ENCODE measurements at regions not wholly inside any gene's neighbourhood (a gene's known extent, or its start where the extent isn't known, plus 50 kb on each side); places are given as distances from the start of the nearest gene placed in this dataset.

GRCh38 chr15:56532721-56533460 is 68.0 kb upstream of the MNS1 start:
- no peak for FAIRE-seq
- no peak for DNase-seq (ENCODE audit: insufficient read length, low spot score)
- TF ChIP-seq POLR2AphosphoS5 (IDR thresholded peaks at IDR 0.05; ENCODE audit: low read depth, low read length) (no peak), POLR2A (IDR thresholded peaks at IDR 0.05; ENCODE audit: low read depth, low read length) (no peak), SPI1 (IDR thresholded peaks at IDR 0.05; ENCODE audit: low read depth, low read length) (no peak), PAX5 (IDR thresholded peaks at IDR 0.05; ENCODE audit: insufficient read depth, low read length, severe bottlenecking) (no peak), POU2F2 (IDR thresholded peaks at IDR 0.05; ENCODE audit: low read depth, low read length) (no peak), TAF1 (IDR thresholded peaks at IDR 0.05; ENCODE audit: low read depth, low read length) (no peak)

- no peak for DNase-seq (ENCODE audit: insufficient read length, low spot score)
- TF ChIP-seq PAX5 (IDR thresholded peaks at IDR 0.05; ENCODE audit: insufficient read depth, low read length, severe bottlenecking): no peak
- TF ChIP-seq SPI1 (IDR thresholded peaks at IDR 0.05; ENCODE audit: low read depth, low read length): no peak
- TF ChIP-seq TAF1 (IDR thresholded peaks at IDR 0.05; ENCODE audit: low read depth, low read length): no peak
- no peak for TF ChIP-seq POLR2AphosphoS5 (IDR thresholded peaks at IDR 0.05; ENCODE audit: low read depth, low read length)
- TF ChIP-seq POU2F2 (IDR thresholded peaks at IDR 0.05; ENCODE audit: low read depth, low read length): no peak
- TF ChIP-seq POLR2A (IDR thresholded peaks at IDR 0.05; ENCODE audit: low read depth, low read length): no peak
- no peak for FAIRE-seq
These were observed 65.2 kb upstream of the MNS1 start for GRCh38 chr15:56530157-56530556.

GRCh38 chr15:56528136-56528535 is 63.2 kb upstream of the MNS1 start:
- no peak for FAIRE-seq
- TF ChIP-seq TAF1 (IDR thresholded peaks at IDR 0.05; ENCODE audit: low read depth, low read length) (no peak), POU2F2 (IDR thresholded peaks at IDR 0.05; ENCODE audit: low read depth, low read length) (no peak), POLR2AphosphoS5 (IDR thresholded peaks at IDR 0.05; ENCODE audit: low read depth, low read length) (no peak)

GRCh38 chr15:56524915-56525314 is 60.0 kb upstream of the MNS1 start:
- FAIRE-seq (no peak), DNase-seq (ENCODE audit: insufficient read length, low spot score) (no peak)

More at GRCh38 chr15:56528136-56528535, 63.2 kb upstream of the MNS1 start:
- DNase-seq (ENCODE audit: insufficient read length, low spot score): no peak

GRCh38 chr15:56523521-56523920 is 58.6 kb upstream of the MNS1 start:
- TF ChIP-seq PAX5 (IDR thresholded peaks at IDR 0.05; ENCODE audit: insufficient read depth, low read length, severe bottlenecking) (no peak), TAF1 (IDR thresholded peaks at IDR 0.05; ENCODE audit: low read depth, low read length) (no peak), POU2F2 (IDR thresholded peaks at IDR 0.05; ENCODE audit: low read depth, low read length) (no peak), SPI1 (IDR thresholded peaks at IDR 0.05; ENCODE audit: low read depth, low read length) (no peak), POLR2AphosphoS5 (IDR thresholded peaks at IDR 0.05; ENCODE audit: low read depth, low read length) (no peak), POLR2A (IDR thresholded peaks at IDR 0.05; ENCODE audit: low read depth, low read length) (no peak)
- no peak for FAIRE-seq
- no peak for DNase-seq (ENCODE audit: insufficient read length, low spot score)

More at GRCh38 chr15:56524915-56525314, 60.0 kb upstream of the MNS1 start:
- no peak for TF ChIP-seq SPI1 (IDR thresholded peaks at IDR 0.05; ENCODE audit: low read depth, low read length)
- TF ChIP-seq POU2F2 (IDR thresholded peaks at IDR 0.05; ENCODE audit: low read depth, low read length): no peak
- no peak for TF ChIP-seq PAX5 (IDR thresholded peaks at IDR 0.05; ENCODE audit: insufficient read depth, low read length, severe bottlenecking)
- TF ChIP-seq TAF1 (IDR thresholded peaks at IDR 0.05; ENCODE audit: low read depth, low read length): no peak
- no peak for TF ChIP-seq POLR2A (IDR thresholded peaks at IDR 0.05; ENCODE audit: low read depth, low read length)
- TF ChIP-seq POLR2AphosphoS5 (IDR thresholded peaks at IDR 0.05; ENCODE audit: low read depth, low read length): no peak

- TF ChIP-seq POLR2A (IDR thresholded peaks at IDR 0.05; ENCODE audit: low read depth, low read length): no peak
- no peak for TF ChIP-seq PAX5 (IDR thresholded peaks at IDR 0.05; ENCODE audit: insufficient read depth, low read length, severe bottlenecking)
- no peak for TF ChIP-seq POLR2AphosphoS5 (IDR thresholded peaks at IDR 0.05; ENCODE audit: low read depth, low read length)
- no peak for TF ChIP-seq TAF1 (IDR thresholded peaks at IDR 0.05; ENCODE audit: low read depth, low read length)
- TF ChIP-seq POU2F2 (IDR thresholded peaks at IDR 0.05; ENCODE audit: low read depth, low read length): no peak
- no peak for TF ChIP-seq SPI1 (IDR thresholded peaks at IDR 0.05; ENCODE audit: low read depth, low read length)
- DNase-seq (ENCODE audit: insufficient read length, low spot score) (no peak), FAIRE-seq (no peak)
These were observed 54.1 kb upstream of the MNS1 start for GRCh38 chr15:56519000-56519399.
